K562 (cell line): ENCODE measurements at regions not wholly inside any gene's neighbourhood (a gene's known extent, or its start where the extent isn't known, plus 50 kb on each side); places are given as distances from the start of the nearest gene placed in this dataset.

Experiments
- ATAC-seq: fragments of 200-7000 bp; cut with Tn5 transposase; 3 replicates; pipeline ENCODE4 v1.9.1; 2020; ENCODE audit warnings: moderate library complexity
- BruUV-seq: library from RNA; stranded (reverse); fragments of 400-500 nt; replicated peaks from 2 replicates; lab custom pipeline; 2021; lab: Mats Ljungman, UMichigan
- CTCF ChIA-PET: fragments of 300-600 bp; formaldehyde crosslinking; extraction: SDS; loops from one replicate; lab custom pipeline; 2021; ENCODE audit warnings: low intra/inter-chr PET ratio; lab: Yijun Ruan, JAX
- POLR2A ChIA-PET: fragments of 300-600, 350-650 bp; sonication (Branson Sonifier 250); formaldehyde crosslinking; extraction: SDS; loops from one replicate; lab custom pipeline; 2021; ENCODE audit warnings: antibody characterized with exemption, inconsistent platforms; lab: Yijun Ruan, JAX
- DNase-seq, 4 experiments: peaks; one replicate each; pipeline versions ENCODE4 v3.0.0 to v3.0.0-alpha.2; 2011 to 2018; ENCODE audit warnings: low spot score in 3 of 4, mixed read lengths in 3 of 4; ENCODE audit errors: extremely low read depth in 1 of 4
- FAIRE-seq: peaks from 2 replicates; lab custom pipeline; 2011; peaks lifted over from hg19 to GRCh38; lab: Jason Lieb, UNC
- H2AFZ ChIP-seq: 2 replicates; pipeline ENCODE4 v1.6.0; 2011; ENCODE audit warnings: low read depth, low read length, control low read depth, inconsistent platforms
- H3K27ac ChIP-seq: fragments of 200-600 bp; 3 replicates; pipeline ENCODE4 v1.8.0; 2011; ENCODE audit warnings: low read depth, mild to moderate bottlenecking, control low read depth, inconsistent platforms, low read length, moderate library complexity, mixed read lengths; ENCODE audit errors: extremely low read depth
- H3K27me3 ChIP-seq, 2 experiments: fragments of 300-600 bp in 1 of 2; 2 replicates in 1 of 2; 3 replicates in 1 of 2; pipeline versions ENCODE4 v1.6.0 to v1.8.0; 2011; ENCODE audit warnings: inconsistent platforms in 2 of 2, low read length in 2 of 2, mild to moderate bottlenecking in 1 of 2, mixed read lengths in 1 of 2, moderate library complexity in 1 of 2; ENCODE audit not compliant: control insufficient read depth in 2 of 2, insufficient read depth in 2 of 2
- H3K36me3 ChIP-seq: fragments of 300-600 bp; 3 replicates; pipeline ENCODE4 v1.8.0; 2011; ENCODE audit warnings: mild to moderate bottlenecking, low read length, inconsistent platforms; ENCODE audit not compliant: control insufficient read depth, insufficient read depth
- H3K4me1 ChIP-seq, 2 experiments: fragments of 200-600 bp in 1 of 2; replicated peaks in 1 of 2; 2 replicates in 1 of 2; 3 replicates in 1 of 2; pipeline versions ENCODE4 v1.5.1 to v1.8.0; 2011; ENCODE audit warnings: inconsistent platforms in 2 of 2, low read length in 2 of 2, mild to moderate bottlenecking in 1 of 2, mixed read lengths in 1 of 2, moderate library complexity in 1 of 2; ENCODE audit not compliant: control insufficient read depth in 2 of 2, insufficient read depth in 2 of 2
- H3K4me2 ChIP-seq: 2 replicates; pipeline ENCODE4 v1.6.1; 2011; ENCODE audit warnings: low read length, control low read depth, inconsistent platforms, mixed read lengths; ENCODE audit not compliant: insufficient read depth
- H3K4me3 ChIP-seq: fragments of 200-600 bp; sonication (generic), shearing (Covaris generic); 2 replicates; pipeline ENCODE4 v1.5.1; 2016; ENCODE audit warnings: control low read depth, inconsistent platforms
- H3K79me2 ChIP-seq: fragments of 200-600 bp; 3 replicates; pipeline ENCODE4 v1.8.0; 2011; ENCODE audit warnings: low read length, inconsistent platforms; ENCODE audit not compliant: control insufficient read depth, insufficient read depth
- H3K9ac ChIP-seq, 2 experiments: 2 replicates each; pipeline versions ENCODE4 v1.6.0 to v1.6.1; 2011; ENCODE audit warnings: low read depth in 2 of 2, low read length in 2 of 2, control low read depth in 1 of 2, inconsistent platforms in 1 of 2, mild to moderate bottlenecking in 1 of 2, mixed read lengths in 1 of 2; ENCODE audit not compliant: insufficient read depth in 1 of 2
- H3K9me1 ChIP-seq: one replicate; pipeline ENCODE4 v1.6.0; 2011; ENCODE audit warnings: inconsistent platforms, mild to moderate bottlenecking, low read length, moderate library complexity; ENCODE audit not compliant: control insufficient read depth, insufficient read depth
- H3K9me3 ChIP-seq: replicated peaks from 2 replicates; pipeline ENCODE4 v1.5.1; 2011; ENCODE audit warnings: low read depth, low read length, inconsistent platforms; ENCODE audit not compliant: control insufficient read depth, insufficient read depth
- H4K20me1 ChIP-seq: replicated peaks from 2 replicates; pipeline ENCODE4 v1.6.1; 2011; ENCODE audit warnings: low read length, inconsistent platforms, mixed read lengths; ENCODE audit not compliant: control insufficient read depth, insufficient read depth
- HDAC2 ChIP-seq: fragments of 450-650 bp; IDR thresholded peaks from 2 replicates; pipeline ENCODE4 v1.6.1; 2016; ENCODE audit warnings: mild to moderate bottlenecking
- IFI16 ChIP-seq: fragments of 250-450 bp; sonication (Bioruptor Pico); IDR thresholded peaks from 2 replicates; pipeline ENCODE4 v2.1.2; 2022; ENCODE audit warnings: mild to moderate bottlenecking, inconsistent platforms
- NKRF ChIP-seq: fragments of 450-650 bp; IDR thresholded peaks from 2 replicates; pipeline ENCODE4 v1.6.1; 2016; ENCODE audit warnings: borderline replicate concordance
- ZNF143 ChIP-seq: sonication (generic); formaldehyde crosslinking; IDR thresholded peaks from 2 replicates; pipeline ENCODE4 v1.9.0; 2022; ENCODE audit warnings: mild to moderate bottlenecking, missing genetic modification reagents
- ZNF280B ChIP-seq: fragments of 250-450 bp; sonication (Bioruptor Pico); IDR thresholded peaks from 2 replicates; pipeline ENCODE4 v1.5.1; 2021; ENCODE audit warnings: mild to moderate bottlenecking
- WGBS: fragments of 100-300 bp; shearing (Covaris generic); methylation state at CpG from one replicate; pipeline ENCODE4 v1.1.6; 2016; ENCODE audit warnings: low coverage, mixed read lengths; ENCODE audit not compliant: insufficient coverage; ENCODE audit errors: missing lambda C conversion rate; 5-methylcytosine and 5-hydroxymethylcytosine counted together
- in situ Hi-C: fragments of 300-500 bp; cut with MboI; formaldehyde crosslinking; loops from 4 replicates; pipeline ENCODE4 v1.15.0; 2018; ENCODE audit warnings: inconsistent platforms, mixed read lengths
- intact Hi-C: fragments of 100-400 bp; cut with micrococcal nuclease; formaldehyde crosslinking; loops from 2 replicates; pipeline ENCODE4 v1.14.2; 2022

- Histone ChIP-seq H3K36me3 (no peaks in the 10 kb centered on the region), H3K79me2 (no peaks in the 10 kb centered on the region), H4K20me1 (no peaks in the 10 kb centered on the region), H3K9ac (no peak overlapping the region), H3K4me3 (no peak overlapping the region), H3K4me2 (no peak overlapping the region), H3K9me3 (no peaks in the 10 kb centered on the region; the same call in 1 of the 2 replicates), H3K27me3 (no peaks in the 10 kb centered on the region), H3K4me1 (no peaks in the 10 kb centered on the region), H3K27ac (no peak overlapping the region), H3K9me1 (no peaks in the 10 kb centered on the region), H2AFZ (no peak overlapping the region)
- ChIA-PET POLR2A (no interaction called here), CTCF (no interaction called here)
- in situ Hi-C loops (no loop called here), intact Hi-C loops (no loop called here)
- WGBS, result 0% methylated on average over 2 of the region's 2 CpGs
- DNase-seq (no peak), ATAC-seq (no peak), FAIRE-seq (no peak)
- TF ChIP-seq HDAC2 (no peak), IFI16 (CRISPR knock-in tag) (no peak), ZNF143 (no peak), ZNF280B (CRISPR knock-in tag) (no peak), NKRF (no peak)
- BruUV-seq, result no TSS peak
These were observed 454.5 kb upstream of the FZD8 start for GRCh38 chr10:36096576-36096975.
